Mesenchymal stem cell (in vitro differentiated cells and primary cell): ENCODE measurements at regions not wholly inside any gene's neighbourhood (a gene's known extent, or its start where the extent isn't known, plus 50 kb on each side); places are given as distances from the start of the nearest gene placed in this dataset.

Experiments used
- DNase-seq: peaks from one replicate; pipeline ENCODE4 v3.0.0-alpha.2; 2013
- H2AFZ ChIP-seq: one replicate; pipeline ENCODE4 v1.6.1; 2013; ENCODE audit warnings: low read depth, mild to moderate bottlenecking, control low read depth, inconsistent platforms, low read length, moderate library complexity
- H2AK5ac ChIP-seq: 2 replicates; pipeline ENCODE4 v1.6.1; 2013; ENCODE audit warnings: low read length, moderate library complexity, mild to moderate bottlenecking, inconsistent platforms; ENCODE audit not compliant: severe bottlenecking
- H2BK120ac ChIP-seq: one replicate; pipeline ENCODE4 v1.6.1; 2013; ENCODE audit warnings: low read depth, mild to moderate bottlenecking, inconsistent platforms, low read length, moderate library complexity
- H2BK12ac ChIP-seq, 2 experiments: one replicate each; pipeline ENCODE4 v1.6.1; 2013; ENCODE audit warnings: inconsistent platforms in 2 of 2, low read length in 2 of 2, mild to moderate bottlenecking in 2 of 2, moderate library complexity in 2 of 2, control low read depth in 1 of 2
- H2BK15ac ChIP-seq: one replicate; pipeline ENCODE4 v1.6.1; 2013; ENCODE audit warnings: mild to moderate bottlenecking, low read depth, inconsistent platforms; ENCODE audit not compliant: poor library complexity, severe bottlenecking
- H2BK5ac ChIP-seq: 2 replicates; pipeline ENCODE4 v1.6.1; 2013; ENCODE audit warnings: low read depth, mild to moderate bottlenecking, low read length, control low read depth, inconsistent platforms; ENCODE audit not compliant: poor library complexity, severe bottlenecking
- H3K14ac ChIP-seq, 2 experiments: one replicate each; pipeline ENCODE4 v1.6.1; 2013; ENCODE audit warnings: inconsistent platforms in 2 of 2, low read length in 2 of 2, control low read depth in 1 of 2, mild to moderate bottlenecking in 1 of 2, moderate library complexity in 1 of 2
- H3K18ac ChIP-seq, 2 experiments: one replicate each; pipeline ENCODE4 v1.6.1; 2013; ENCODE audit warnings: inconsistent platforms in 2 of 2, low read length in 2 of 2, control low read depth in 1 of 2, low read depth in 1 of 2, mild to moderate bottlenecking in 1 of 2
- H3K23ac ChIP-seq, 2 experiments: one replicate each; pipeline ENCODE4 v1.6.1; 2013; ENCODE audit warnings: inconsistent platforms in 2 of 2, low read length in 2 of 2, mild to moderate bottlenecking in 2 of 2, moderate library complexity in 2 of 2, control low read depth in 1 of 2
- H3K27ac ChIP-seq: 2 replicates; pipeline ENCODE4 v1.5.1; 2013; ENCODE audit warnings: mild to moderate bottlenecking, moderate library complexity, low read length, control low read depth, inconsistent platforms; ENCODE audit not compliant: poor library complexity, severe bottlenecking
- H3K27me3 ChIP-seq, 2 experiments: 2 replicates each; pipeline versions ENCODE4 v1.6.1 to v1.7.0; 2013; ENCODE audit warnings: low read length in 2 of 2, mild to moderate bottlenecking in 2 of 2, moderate library complexity in 2 of 2, control low read depth in 1 of 2, inconsistent platforms in 1 of 2; ENCODE audit not compliant: control insufficient read depth in 1 of 2, insufficient read depth in 1 of 2
- H3K36me3 ChIP-seq, 2 experiments: 2 replicates each; pipeline versions ENCODE4 v1.6.1 to v1.7.0; 2013; ENCODE audit warnings: low read length in 2 of 2, control low read depth in 1 of 2, inconsistent platforms in 1 of 2, low read depth in 1 of 2, mild to moderate bottlenecking in 1 of 2; ENCODE audit not compliant: insufficient read depth in 2 of 2, control insufficient read depth in 1 of 2
- H3K4ac ChIP-seq, 2 experiments: one replicate each; pipeline ENCODE4 v1.6.1; 2013; ENCODE audit warnings: inconsistent platforms in 2 of 2, low read length in 2 of 2, mild to moderate bottlenecking in 2 of 2, moderate library complexity in 2 of 2, control low read depth in 1 of 2, low read depth in 1 of 2
- H3K4me1 ChIP-seq: 2 replicates; pipeline ENCODE4 v1.6.1; 2013; ENCODE audit warnings: low read depth, low read length, control low read depth; ENCODE audit not compliant: control insufficient read depth, insufficient read depth
- H3K4me2 ChIP-seq: 2 replicates; pipeline ENCODE4 v1.6.1; 2013; ENCODE audit warnings: low read length, mild to moderate bottlenecking, inconsistent platforms; ENCODE audit not compliant: poor library complexity, severe bottlenecking
- H3K4me3 ChIP-seq, 2 experiments: 2 replicates each; pipeline versions ENCODE4 v1.5.1 to v1.7.0; 2013; ENCODE audit warnings: low read length in 2 of 2, mild to moderate bottlenecking in 2 of 2, control low read depth in 1 of 2, low read depth in 1 of 2; ENCODE audit not compliant: insufficient read depth in 1 of 2
- H3K79me1 ChIP-seq: replicated peaks from 2 replicates; pipeline ENCODE4 v1.6.1; 2013; ENCODE audit warnings: mild to moderate bottlenecking, control low read depth, low read length, inconsistent platforms; ENCODE audit not compliant: poor library complexity, severe bottlenecking
- H3K9ac ChIP-seq: 2 replicates; pipeline ENCODE4 v1.7.0; 2013; ENCODE audit warnings: mild to moderate bottlenecking, low read length, moderate library complexity
- H3K9me3 ChIP-seq: 2 replicates; pipeline ENCODE4 v1.7.0; 2013; ENCODE audit warnings: mild to moderate bottlenecking, low read length; ENCODE audit not compliant: control insufficient read depth
- H4K8ac ChIP-seq: one replicate; pipeline ENCODE4 v1.6.1; 2013; ENCODE audit warnings: inconsistent platforms, mild to moderate bottlenecking, low read length, moderate library complexity
- H4K91ac ChIP-seq: one replicate; pipeline ENCODE4 v1.6.1; 2013; ENCODE audit warnings: mild to moderate bottlenecking, low read length, inconsistent platforms
- WGBS: methylation state at CpG from one replicate; pipeline ENCODE4 v1.1.7; 2013; ENCODE audit warnings: mixed read lengths; 5-methylcytosine and 5-hydroxymethylcytosine counted together

DNA sequence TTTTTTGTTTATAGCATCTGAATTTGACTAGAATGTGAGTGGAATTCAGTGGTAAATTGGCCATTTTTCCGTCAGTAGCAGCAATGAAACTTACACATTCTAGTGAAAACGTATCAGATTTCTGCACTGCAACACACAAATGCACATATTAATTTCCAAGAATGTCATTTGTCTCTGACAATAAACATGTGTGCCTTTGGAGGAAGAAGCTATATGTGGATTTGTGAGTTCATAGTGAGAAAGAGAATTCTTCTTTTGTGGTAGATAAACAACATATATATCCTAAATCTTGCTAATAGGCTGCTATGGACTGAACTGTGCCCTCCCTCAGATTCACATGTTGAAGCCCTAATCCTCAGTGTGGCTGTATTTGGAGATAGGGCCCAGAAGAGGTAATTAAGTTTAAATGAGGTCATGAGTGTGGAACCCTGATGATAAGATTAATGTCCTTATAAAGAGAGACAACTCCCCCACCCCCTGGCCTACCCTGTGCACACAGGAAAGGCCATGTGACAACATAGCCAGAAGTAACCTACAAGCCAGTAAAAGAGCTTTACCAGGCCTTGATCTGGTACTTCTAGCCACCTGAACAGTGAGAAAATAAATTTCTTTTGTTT lies 200.2 kb upstream of the EYA4 start:
- H4K91ac ChIP-seq = no peak overlapping the region
- H3K9me3 ChIP-seq = no peaks in the 10 kb centered on the region
- no peaks in the 10 kb centered on the region for H3K27me3 ChIP-seq
- no peak overlapping the region for H3K9ac ChIP-seq
- no peak overlapping the region for H2AK5ac ChIP-seq
- no CpG with 5 or more reads among the region's 2 CpGs for WGBS
- H2AFZ ChIP-seq = no peak overlapping the region
- no peak overlapping the region for H3K18ac ChIP-seq
- H2BK5ac ChIP-seq = no peak overlapping the region
- H3K4me1 ChIP-seq = no peaks in the 10 kb centered on the region
- H2BK120ac ChIP-seq = no peak overlapping the region
- no peak overlapping the region for H3K4ac ChIP-seq
- no peak overlapping the region for H3K23ac ChIP-seq
- DNase-seq = no peak
- H2BK12ac ChIP-seq = no peak overlapping the region
- no peak overlapping the region for H2BK15ac ChIP-seq
- H3K36me3 ChIP-seq = no peaks in the 10 kb centered on the region
- no peak overlapping the region for H4K8ac ChIP-seq
- H3K4me2 ChIP-seq = no peak overlapping the region
- no peak overlapping the region for H3K4me3 ChIP-seq
- no peaks in the 10 kb centered on the region for H3K79me1 ChIP-seq
- no peak overlapping the region for H3K14ac ChIP-seq
- no peak overlapping the region for H3K27ac ChIP-seq

DNA sequence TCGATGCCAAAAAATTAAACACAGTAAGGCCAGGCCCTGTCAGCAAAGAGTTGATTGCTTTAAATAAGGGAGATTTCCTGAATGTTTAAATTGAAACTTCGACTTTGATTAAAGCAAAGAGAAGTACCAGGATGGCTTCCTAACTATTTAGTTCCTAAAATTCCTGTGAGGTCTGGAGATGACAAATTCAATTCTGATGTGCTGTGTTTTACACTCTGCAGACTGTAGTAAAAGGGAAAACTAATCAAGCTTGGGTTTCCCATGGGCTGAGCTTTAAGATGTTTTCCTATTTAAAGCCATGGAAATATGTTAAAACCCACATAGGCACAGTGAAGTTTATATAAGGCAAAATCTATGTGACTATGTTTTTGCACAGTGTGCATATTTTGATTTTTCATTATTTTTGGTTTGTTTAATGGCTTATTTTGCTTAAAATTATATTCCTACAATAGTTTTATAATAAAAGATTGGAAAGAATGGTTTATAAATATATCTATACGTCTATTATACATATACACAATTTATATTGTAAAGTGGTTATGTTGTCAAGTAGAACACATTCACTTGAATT lies 198.5 kb upstream of the EYA4 start:
- Histone ChIP-seq H2BK5ac (no peak overlapping the region), H4K8ac (no peak overlapping the region), H3K4me1 (no peaks in the 10 kb centered on the region), H3K36me3 (no peaks in the 10 kb centered on the region), H2BK12ac (no peak overlapping the region), H2AK5ac (no peak overlapping the region), H3K4me2 (no peak overlapping the region), H4K91ac (no peak overlapping the region), H3K14ac (no peak overlapping the region), H3K23ac (no peak overlapping the region), H3K27me3 (no peaks in the 10 kb centered on the region), H3K4ac (no peak overlapping the region), H2AFZ (no peak overlapping the region), H3K79me1 (no peaks in the 10 kb centered on the region), H3K18ac (no peak overlapping the region), H2BK15ac (no peak overlapping the region), H3K27ac (no peak overlapping the region), H3K4me3 (no peak overlapping the region), H3K9me3 (no peaks in the 10 kb centered on the region), H3K9ac (no peak overlapping the region), H2BK120ac (no peak overlapping the region)
- 89% methylated on average over 2 of the region's 3 CpGs for WGBS
- no peak for DNase-seq

DNA sequence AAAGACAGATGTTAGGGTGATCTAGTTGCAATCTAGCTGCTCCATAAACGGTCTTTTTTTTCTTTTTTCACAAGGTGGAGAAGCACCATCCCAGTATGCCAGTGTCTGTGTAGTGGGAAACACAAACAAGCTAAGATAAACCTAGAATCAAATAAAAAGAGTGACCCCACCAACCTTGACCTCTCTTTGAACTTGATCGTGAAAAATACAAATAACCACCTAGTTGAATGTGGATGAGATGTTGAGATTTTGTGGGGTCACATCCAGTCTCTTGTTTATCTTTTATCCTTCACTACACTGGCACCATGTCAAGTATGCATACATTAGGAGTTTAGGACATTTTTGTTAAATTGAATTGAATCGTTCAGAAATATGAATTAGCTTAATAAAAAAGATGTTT lies 194.6 kb upstream of the EYA4 start:
- no peak overlapping the region for H3K14ac ChIP-seq
- H3K4me3 ChIP-seq = no peak overlapping the region
- H4K8ac ChIP-seq = no peak overlapping the region
- 80% methylated on average over 1 of the region's 3 CpGs for WGBS
- no peak overlapping the region for H3K18ac ChIP-seq
- H4K91ac ChIP-seq = no peak overlapping the region
- no peaks in the 10 kb centered on the region for H3K27me3 ChIP-seq
- no peak overlapping the region for H3K9ac ChIP-seq
- no peak overlapping the region for H3K4me2 ChIP-seq
- H3K4ac ChIP-seq = no peak overlapping the region
- no peaks in the 10 kb centered on the region for H3K36me3 ChIP-seq
- no peak overlapping the region for H3K27ac ChIP-seq
- no peaks in the 10 kb centered on the region for H3K4me1 ChIP-seq
- no peaks in the 10 kb centered on the region for H3K9me3 ChIP-seq
- no peaks in the 10 kb centered on the region for H3K79me1 ChIP-seq
- no peak overlapping the region for H2BK5ac ChIP-seq
- no peak for DNase-seq
- H2BK12ac ChIP-seq = no peak overlapping the region
- H2BK15ac ChIP-seq = no peak overlapping the region
- no peak overlapping the region for H2AK5ac ChIP-seq
- H3K23ac ChIP-seq = no peak overlapping the region
- no peak overlapping the region for H2BK120ac ChIP-seq
- no peak overlapping the region for H2AFZ ChIP-seq

DNA sequence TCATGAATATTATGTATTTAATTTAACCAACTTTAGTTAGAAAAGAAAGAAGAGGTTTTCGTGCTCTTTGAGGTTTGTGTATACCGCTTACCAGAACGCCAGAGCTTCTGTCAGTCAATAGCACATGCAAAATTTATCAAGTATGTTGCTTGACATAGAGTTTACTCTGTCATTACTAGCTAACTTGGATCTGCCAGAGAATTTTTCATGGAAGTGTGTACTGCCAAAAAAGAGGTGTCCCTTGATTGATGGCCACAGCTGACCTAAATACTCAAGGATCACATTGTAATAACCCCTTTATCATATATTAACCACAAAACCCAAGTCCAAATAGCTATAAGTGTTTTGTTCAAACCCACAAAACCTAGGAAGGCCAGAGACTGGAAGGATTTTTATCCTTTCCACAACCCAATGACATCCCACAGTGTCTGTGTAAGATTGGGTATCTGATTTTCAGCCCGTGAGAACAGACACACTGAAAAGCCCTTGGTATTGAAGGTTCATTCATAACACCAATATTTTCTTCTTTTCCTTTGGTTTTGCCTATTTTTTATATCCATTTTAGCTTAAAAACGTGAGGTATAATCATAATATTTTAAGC lies 194.0 kb upstream of the EYA4 start:
- no peak overlapping the region for H2BK120ac ChIP-seq
- no peak overlapping the region for H3K14ac ChIP-seq
- H2BK15ac ChIP-seq = no peak overlapping the region
- no peaks in the 10 kb centered on the region for H3K36me3 ChIP-seq
- H4K8ac ChIP-seq = no peak overlapping the region
- no peaks in the 10 kb centered on the region for H3K9me3 ChIP-seq
- H2BK5ac ChIP-seq = no peak overlapping the region
- H3K27me3 ChIP-seq = no peaks in the 10 kb centered on the region
- no peak overlapping the region for H3K9ac ChIP-seq
- H4K91ac ChIP-seq = no peak overlapping the region
- H3K4me1 ChIP-seq = no peaks in the 10 kb centered on the region
- H3K79me1 ChIP-seq = no peaks in the 10 kb centered on the region
- no peak overlapping the region for H2AK5ac ChIP-seq
- H2AFZ ChIP-seq = no peak overlapping the region
- H3K23ac ChIP-seq = no peak overlapping the region
- H3K4me2 ChIP-seq = no peak overlapping the region
- no peak for DNase-seq
- 100% methylated on average over 3 of the region's 5 CpGs for WGBS
- H3K4me3 ChIP-seq = no peak overlapping the region
- no peak overlapping the region for H3K18ac ChIP-seq
- no peak overlapping the region for H2BK12ac ChIP-seq
- no peak overlapping the region for H3K27ac ChIP-seq
- no peak overlapping the region for H3K4ac ChIP-seq
